Activated CD4-positive, alpha-beta memory T cell treated with anti-CD3 and anti-CD28 coated beads for 36 hours (primary cell): ENCODE measurements at regions not wholly inside any gene's neighbourhood (a gene's known extent, or its start where the extent isn't known, plus 50 kb on each side); places are given as distances from the start of the nearest gene placed in this dataset.

Experiments used
- CTCF ChIA-PET: fragments of 350-600 bp; sonication (Branson Sonifier 250); formaldehyde crosslinking; loops from one replicate; lab custom pipeline; 2021; ENCODE audit warnings: antibody characterized with exemption, inconsistent platforms; lab: Charles Lee
- POLR2A ChIA-PET: fragments of 350-600 bp; sonication (Branson Sonifier 250); formaldehyde crosslinking; loops from one replicate; lab custom pipeline; 2021; ENCODE audit warnings: antibody characterized with exemption; lab: Charles Lee
- DNase-seq: peaks from one replicate; pipeline ENCODE4 v3.0.0-alpha.2; 2020
- H3K27ac Mint-ChIP-seq: one replicate; pipeline ENCODE4 v1.8.0; 2021; ENCODE audit warnings: mixed read lengths
- H3K27me3 Mint-ChIP-seq: one replicate; pipeline ENCODE4 v1.8.0; 2021; ENCODE audit warnings: mixed read lengths
- H3K36me3 Mint-ChIP-seq: one replicate; pipeline ENCODE4 v1.8.0; 2021; ENCODE audit warnings: mixed read lengths
- H3K4me1 Mint-ChIP-seq: one replicate; pipeline ENCODE4 v1.8.0; 2021; ENCODE audit warnings: low read depth, mixed read lengths
- H3K4me3 Mint-ChIP-seq: one replicate; pipeline ENCODE4 v1.8.0; 2021; ENCODE audit warnings: mild to moderate bottlenecking, mixed read lengths
- H3K9me3 Mint-ChIP-seq: one replicate; pipeline ENCODE4 v1.8.0; 2021; ENCODE audit warnings: mixed read lengths
- intact Hi-C: fragments of 100-400 bp; cut with micrococcal nuclease; formaldehyde crosslinking; loops from one replicate; pipeline ENCODE4 v1.15.1; 2023

DNA sequence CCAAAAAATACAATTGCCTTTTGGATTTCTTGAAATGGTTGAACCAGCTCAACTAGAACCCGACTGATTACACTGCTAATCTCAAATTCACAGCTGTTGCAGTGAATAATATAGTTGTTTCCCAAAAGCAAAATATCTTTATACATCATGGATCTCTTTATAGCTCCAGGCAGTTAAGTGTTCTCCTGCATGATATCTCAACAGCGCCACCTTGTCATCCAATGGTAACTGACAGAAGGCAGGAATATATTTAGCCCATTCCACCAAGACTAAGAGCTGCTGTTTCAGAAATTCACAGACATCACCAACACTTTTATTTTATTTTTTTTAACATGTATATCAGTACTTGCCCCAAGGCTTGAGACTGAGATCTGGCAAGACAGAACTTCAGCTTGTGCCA, 1141.0 kb upstream of the PRR20A start:
- no peaks in the 10 kb centered on the region for H3K36me3 Mint-ChIP-seq
- ChIA-PET POLR2A (no interaction called here), CTCF (no interaction called here)
- intact Hi-C loops: no loop called here
- peaks cover 23% of the 10 kb centered on the region for H3K9me3 Mint-ChIP-seq
- DNase-seq: no peak
- no peak overlapping the region for H3K4me3 Mint-ChIP-seq
- no peaks in the 10 kb centered on the region for H3K27me3 Mint-ChIP-seq
- no peaks in the 10 kb centered on the region for H3K4me1 Mint-ChIP-seq
- no peak overlapping the region for H3K27ac Mint-ChIP-seq

DNA sequence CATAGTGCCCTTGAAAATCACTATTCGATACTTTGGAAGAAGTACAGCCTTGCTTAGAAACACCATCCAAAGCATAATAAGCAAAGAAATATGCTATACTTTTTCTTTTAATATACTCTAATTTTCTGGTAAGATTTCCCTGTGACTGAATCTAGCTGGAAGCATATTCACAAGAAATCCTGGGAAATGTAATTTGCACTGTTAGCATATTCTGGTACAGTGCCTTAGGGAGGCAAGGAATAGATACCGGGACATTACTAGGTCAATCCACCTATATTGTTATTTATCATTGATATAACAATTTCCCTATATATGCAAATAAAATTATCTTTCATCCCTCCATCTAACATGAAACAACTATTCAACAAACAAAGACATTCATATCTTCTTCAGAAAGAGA, 1131.3 kb upstream of the PRR20A start:
- CTCF ChIA-PET: no interaction called here
- DNase-seq: no peak
- no peaks in the 10 kb centered on the region for H3K4me1 Mint-ChIP-seq
- H3K27ac Mint-ChIP-seq: no peak overlapping the region
- H3K36me3 Mint-ChIP-seq: no peaks in the 10 kb centered on the region
- POLR2A ChIA-PET: no interaction called here
- peaks cover 5% of the 10 kb centered on the region for H3K9me3 Mint-ChIP-seq
- H3K4me3 Mint-ChIP-seq: no peak overlapping the region
- no peaks in the 10 kb centered on the region for H3K27me3 Mint-ChIP-seq
- intact Hi-C loops: no loop called here

DNA sequence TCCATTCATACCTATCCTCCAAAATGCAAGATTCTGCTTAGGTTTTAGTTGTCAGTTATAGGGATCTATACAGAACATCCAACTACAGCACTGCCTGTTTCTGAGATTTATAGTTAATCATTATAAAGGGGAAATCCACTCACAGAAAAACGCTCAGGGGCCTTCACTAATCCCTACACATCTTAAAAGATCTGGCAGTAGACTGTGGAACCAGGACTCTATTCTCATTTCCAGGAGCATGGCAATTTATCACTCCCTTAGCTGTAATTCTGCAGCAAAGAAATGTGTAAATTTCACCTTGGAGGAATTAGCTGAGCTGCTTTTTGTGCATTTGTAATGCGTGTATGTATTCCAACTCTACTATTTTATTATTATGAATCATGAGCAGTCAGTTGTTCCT, 1128.1 kb upstream of the PRR20A start:
- ChIA-PET POLR2A (no interaction called here), CTCF (no interaction called here)
- DNase-seq: no peak
- no peak overlapping the region for H3K4me3 Mint-ChIP-seq
- intact Hi-C loops: no loop called here
- H3K9me3 Mint-ChIP-seq: peaks cover 4% of the 10 kb centered on the region
- H3K27ac Mint-ChIP-seq: no peak overlapping the region
- no peaks in the 10 kb centered on the region for H3K36me3 Mint-ChIP-seq
- H3K4me1 Mint-ChIP-seq: no peaks in the 10 kb centered on the region
- no peaks in the 10 kb centered on the region for H3K27me3 Mint-ChIP-seq

DNA sequence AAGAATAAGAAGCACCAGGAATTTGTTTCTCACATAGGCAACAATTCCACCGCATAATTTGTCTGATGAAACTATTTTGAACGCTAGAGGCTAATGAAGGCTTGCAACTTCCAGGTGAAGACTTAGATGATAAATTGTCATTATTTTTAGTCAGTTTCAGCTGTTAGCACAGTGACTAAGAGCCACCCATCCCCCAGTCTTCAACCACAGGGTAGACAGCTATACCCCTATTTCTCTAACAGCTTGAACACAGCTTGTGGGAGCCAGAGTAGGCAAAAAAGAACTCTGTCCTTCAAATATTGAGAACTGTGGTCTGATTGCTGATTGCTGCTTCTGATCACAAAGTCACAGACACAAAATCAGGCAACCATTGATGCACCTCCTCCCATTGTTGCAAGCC, 1124.8 kb upstream of the PRR20A start:
- intact Hi-C loops: no loop called here
- Mint-ChIP-seq H3K4me1 (no peaks in the 10 kb centered on the region), H3K27ac (no peak overlapping the region), H3K36me3 (no peaks in the 10 kb centered on the region), H3K4me3 (no peak overlapping the region), H3K27me3 (no peaks in the 10 kb centered on the region), H3K9me3 (peaks cover 20% of the 10 kb centered on the region)
- ChIA-PET POLR2A (no interaction called here), CTCF (no interaction called here)
- DNase-seq: no peak

DNA sequence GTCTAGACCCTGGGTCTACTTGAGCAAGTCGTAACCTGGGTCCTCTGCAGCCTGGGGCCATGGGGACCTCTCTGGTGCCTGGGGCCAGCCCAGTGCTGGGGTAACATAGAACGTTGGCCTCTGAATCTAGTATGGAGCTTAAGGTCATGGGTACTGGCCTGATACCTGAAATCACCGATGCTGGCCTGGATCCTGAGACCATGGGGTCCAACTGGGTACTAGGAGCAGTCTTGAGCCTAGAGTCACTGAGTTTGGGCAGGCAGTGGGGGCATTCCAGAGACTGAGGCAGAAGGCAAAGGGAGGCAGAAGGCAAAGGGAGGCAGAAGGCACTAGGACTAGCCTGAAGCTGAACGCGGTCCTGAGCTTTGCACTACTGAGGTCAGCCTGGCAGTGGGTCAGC, 1121.1 kb upstream of the PRR20A start:
- DNase-seq: no peak
- Mint-ChIP-seq H3K4me3 (no peak overlapping the region), H3K36me3 (no peaks in the 10 kb centered on the region), H3K27ac (no peak overlapping the region), H3K4me1 (no peaks in the 10 kb centered on the region), H3K9me3 (peaks cover 22% of the 10 kb centered on the region), H3K27me3 (no peaks in the 10 kb centered on the region)
- intact Hi-C loops: no loop called here
- CTCF ChIA-PET: no interaction called here
- POLR2A ChIA-PET: no interaction called here

DNA sequence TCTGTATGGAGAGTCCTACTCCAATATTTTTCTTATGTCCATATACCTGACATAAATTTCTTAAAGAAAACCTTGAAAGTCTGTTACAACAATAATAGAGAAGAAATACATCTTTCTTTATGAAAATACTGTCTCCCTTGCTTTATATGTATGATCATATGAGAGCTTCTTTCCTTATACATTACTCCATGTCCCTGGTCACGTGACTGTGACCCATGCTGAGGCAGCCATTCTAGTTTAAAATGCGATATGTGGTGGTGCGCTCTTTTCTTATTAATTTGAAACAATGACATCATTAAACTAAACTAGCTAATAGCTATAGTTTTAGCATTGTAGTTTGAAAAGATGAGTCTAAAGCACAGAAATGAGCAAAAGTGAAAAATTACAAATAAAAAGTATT, 1120.3 kb upstream of the PRR20A start:
- H3K4me1 Mint-ChIP-seq: no peaks in the 10 kb centered on the region
- H3K27ac Mint-ChIP-seq: no peak overlapping the region
- no peak for DNase-seq
- CTCF ChIA-PET: no interaction called here
- H3K27me3 Mint-ChIP-seq: no peaks in the 10 kb centered on the region
- POLR2A ChIA-PET: no interaction called here
- H3K36me3 Mint-ChIP-seq: no peaks in the 10 kb centered on the region
- H3K4me3 Mint-ChIP-seq: no peak overlapping the region
- intact Hi-C loops: no loop called here
- H3K9me3 Mint-ChIP-seq: peaks cover 22% of the 10 kb centered on the region

DNA sequence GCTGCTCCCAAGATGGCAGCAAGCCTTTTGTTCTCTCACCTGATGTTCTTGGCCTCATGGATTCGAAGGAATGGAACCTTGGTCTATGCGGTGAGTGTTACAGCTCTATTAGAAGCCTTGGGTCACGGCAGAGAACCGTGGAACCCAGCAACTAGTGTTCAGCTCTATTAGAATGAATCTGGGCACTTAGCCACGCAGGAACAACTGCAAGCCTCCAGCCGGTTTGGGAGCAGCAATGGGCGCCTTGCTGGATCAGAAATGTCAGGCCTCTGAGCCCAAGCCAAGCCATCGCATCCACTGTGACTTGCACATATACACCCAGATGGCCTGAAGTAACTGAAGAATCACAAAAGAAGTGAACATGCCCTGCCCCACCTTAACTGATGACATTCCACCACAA, 1100.7 kb upstream of the PRR20A start:
- H3K27me3 Mint-ChIP-seq: no peaks in the 10 kb centered on the region
- no peak overlapping the region for H3K27ac Mint-ChIP-seq
- intact Hi-C loops: no loop called here
- H3K4me3 Mint-ChIP-seq: no peak overlapping the region
- CTCF ChIA-PET: no interaction called here
- POLR2A ChIA-PET: no interaction called here
- H3K36me3 Mint-ChIP-seq: no peaks in the 10 kb centered on the region
- DNase-seq: no peak
- no peaks in the 10 kb centered on the region for H3K4me1 Mint-ChIP-seq
- H3K9me3 Mint-ChIP-seq: peaks cover 20% of the 10 kb centered on the region

DNA sequence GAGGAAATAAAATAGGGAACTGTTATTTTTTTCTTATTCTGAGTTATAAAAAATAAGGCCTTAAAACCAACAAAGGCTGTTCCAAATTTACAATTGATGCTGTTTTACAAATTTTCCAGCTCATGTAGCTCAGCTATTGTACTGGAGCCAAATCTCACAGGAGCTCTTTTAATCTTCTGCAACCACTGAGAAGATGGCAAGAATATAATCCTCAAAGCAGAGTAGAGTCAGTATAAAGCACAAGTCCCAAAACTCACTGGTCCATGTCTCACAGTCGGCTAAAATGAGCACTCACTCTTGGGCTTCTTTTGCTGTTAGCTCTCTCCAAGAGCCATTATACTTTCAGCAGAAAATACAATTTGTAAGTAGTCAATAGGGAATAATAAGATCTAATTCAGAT, 1074.4 kb upstream of the PRR20A start:
- CTCF ChIA-PET: no interaction called here
- H3K4me1 Mint-ChIP-seq: no peaks in the 10 kb centered on the region
- no peaks in the 10 kb centered on the region for H3K36me3 Mint-ChIP-seq
- no peak for DNase-seq
- H3K9me3 Mint-ChIP-seq: peaks cover 8% of the 10 kb centered on the region
- H3K4me3 Mint-ChIP-seq: no peak overlapping the region
- no peak overlapping the region for H3K27ac Mint-ChIP-seq
- POLR2A ChIA-PET: no interaction called here
- no peaks in the 10 kb centered on the region for H3K27me3 Mint-ChIP-seq
- intact Hi-C loops: no loop called here

DNA sequence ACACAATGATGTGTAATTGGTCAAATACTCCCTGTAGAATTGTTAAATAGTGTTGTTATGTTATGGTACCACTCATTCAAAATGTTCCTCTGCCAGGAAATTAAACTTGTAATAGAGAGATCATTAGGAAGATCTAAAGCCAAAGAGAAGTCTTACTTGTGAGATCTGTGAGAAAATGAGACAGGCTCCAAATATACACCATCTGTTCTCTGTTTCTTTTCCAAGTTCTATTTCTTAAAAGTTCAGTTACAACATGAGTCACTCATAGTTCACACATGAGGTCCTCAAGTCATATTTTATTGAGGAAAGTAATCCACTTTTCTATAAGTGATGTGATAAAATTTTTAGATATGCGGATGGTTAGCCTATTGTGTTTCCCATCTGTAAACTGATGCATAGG, 1038.1 kb upstream of the PRR20A start:
- Mint-ChIP-seq H3K27me3 (no peaks in the 10 kb centered on the region), H3K4me3 (no peak overlapping the region), H3K4me1 (no peaks in the 10 kb centered on the region), H3K9me3 (peaks cover 13% of the 10 kb centered on the region), H3K27ac (no peak overlapping the region), H3K36me3 (no peaks in the 10 kb centered on the region)
- no peak for DNase-seq
- ChIA-PET POLR2A (no interaction called here), CTCF (no interaction called here)
- intact Hi-C loops: no loop called here

DNA sequence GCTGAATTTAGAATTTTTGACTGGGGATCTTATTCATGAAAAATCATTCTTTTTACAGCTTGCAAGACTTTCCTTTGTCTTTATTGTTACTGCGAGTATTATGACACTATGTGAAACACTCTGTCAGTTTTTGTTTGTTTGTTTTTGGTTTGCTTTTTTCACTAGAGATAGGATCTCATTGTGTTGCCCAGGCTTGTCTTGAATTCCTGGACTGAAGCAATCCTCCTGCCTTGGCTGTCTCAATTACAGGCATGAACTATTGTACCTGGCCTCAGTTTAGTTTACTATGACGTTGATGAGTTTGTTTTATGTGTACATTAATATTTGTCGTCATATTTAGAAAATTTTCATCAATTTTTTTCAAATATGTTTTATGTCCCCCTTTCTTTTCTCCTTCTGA, 1030.0 kb upstream of the PRR20A start:
- no peaks in the 10 kb centered on the region for H3K36me3 Mint-ChIP-seq

DNA sequence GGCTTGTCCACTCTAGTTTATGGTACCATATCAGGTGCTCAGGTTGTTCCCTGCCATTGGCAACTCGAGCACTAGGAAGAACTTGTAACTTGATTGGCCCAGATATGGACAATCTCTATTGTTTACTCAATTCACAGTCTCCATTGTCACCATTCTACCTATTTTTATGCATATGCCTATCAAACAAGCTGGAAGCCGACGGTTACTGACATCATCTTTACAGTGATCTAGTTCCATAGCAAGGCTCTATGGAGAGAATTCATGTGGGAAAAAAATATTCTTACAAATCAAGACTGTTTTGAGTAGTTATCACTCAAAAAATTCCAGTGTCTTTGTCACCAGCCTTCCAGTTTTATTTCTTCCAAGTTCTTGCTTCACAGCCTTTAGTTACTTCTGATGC, 1006.2 kb upstream of the PRR20A start:
- H3K4me3 Mint-ChIP-seq: no peak overlapping the region
- H3K4me1 Mint-ChIP-seq: no peaks in the 10 kb centered on the region
- H3K9me3 Mint-ChIP-seq: peaks cover 16% of the 10 kb centered on the region
- intact Hi-C loops: no loop called here
- DNase-seq: no peak
- H3K27me3 Mint-ChIP-seq: no peaks in the 10 kb centered on the region
- H3K27ac Mint-ChIP-seq: no peak overlapping the region
- ChIA-PET POLR2A (no interaction called here), CTCF (no interaction called here)
- H3K36me3 Mint-ChIP-seq: no peaks in the 10 kb centered on the region

More for the DNA sequence above, 1030.0 kb upstream of the PRR20A start:
- peaks cover 17% of the 10 kb centered on the region for H3K9me3 Mint-ChIP-seq
- H3K27me3 Mint-ChIP-seq: no peaks in the 10 kb centered on the region
- no peak overlapping the region for H3K27ac Mint-ChIP-seq
- intact Hi-C loops: no loop called here
- CTCF ChIA-PET: no interaction called here
- H3K4me1 Mint-ChIP-seq: no peaks in the 10 kb centered on the region
- POLR2A ChIA-PET: no interaction called here
- no peak for DNase-seq
- no peak overlapping the region for H3K4me3 Mint-ChIP-seq

DNA sequence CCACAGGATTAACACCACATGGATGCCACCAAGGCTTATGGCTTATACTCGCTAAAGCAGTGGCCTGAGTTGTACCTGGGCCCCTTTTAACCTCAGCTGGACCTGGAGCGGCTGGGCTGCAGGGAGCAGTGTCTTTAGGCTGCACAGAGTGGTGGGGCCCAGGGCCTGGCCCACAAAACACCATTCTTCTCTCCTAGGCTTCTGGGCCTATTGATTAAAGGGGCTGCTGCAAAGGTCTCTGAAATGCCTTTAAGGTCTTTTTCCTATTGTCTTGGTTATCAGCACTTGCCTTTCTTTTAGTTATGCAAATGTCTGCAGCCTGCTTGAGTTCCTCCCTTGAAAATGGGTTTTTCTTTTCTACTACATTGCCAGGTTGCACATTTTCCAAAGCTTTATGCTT, 973.9 kb upstream of the PRR20A start:
- no peak for DNase-seq
- Mint-ChIP-seq H3K27ac (no peak overlapping the region), H3K4me1 (no peaks in the 10 kb centered on the region), H3K4me3 (no peak overlapping the region), H3K27me3 (no peaks in the 10 kb centered on the region), H3K36me3 (no peaks in the 10 kb centered on the region), H3K9me3 (peaks cover 11% of the 10 kb centered on the region)
- ChIA-PET POLR2A (no interaction called here), CTCF (no interaction called here)
- intact Hi-C loops: no loop called here

DNA sequence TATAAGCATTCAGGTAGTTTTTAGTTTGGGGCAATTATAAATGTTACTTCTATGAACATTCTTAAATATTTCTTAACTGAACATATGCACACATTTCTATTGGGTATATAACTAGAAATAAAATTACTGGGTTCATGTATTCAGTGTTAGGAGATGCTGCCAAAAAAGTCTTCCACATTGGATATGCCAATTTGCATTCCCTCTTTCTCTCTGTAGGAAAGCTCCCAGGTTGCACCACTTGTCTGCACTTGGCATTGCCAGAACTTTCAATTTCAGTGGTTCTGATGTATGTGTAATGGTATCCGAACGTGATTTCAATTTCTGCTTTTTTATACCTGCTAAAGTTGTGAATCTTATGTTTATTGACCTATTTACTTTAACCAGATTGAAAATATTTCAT, 972.1 kb upstream of the PRR20A start:
- Mint-ChIP-seq H3K9me3 (peaks cover 9% of the 10 kb centered on the region), H3K36me3 (no peaks in the 10 kb centered on the region), H3K27ac (no peak overlapping the region), H3K4me1 (no peaks in the 10 kb centered on the region), H3K27me3 (no peaks in the 10 kb centered on the region), H3K4me3 (no peak overlapping the region)
- CTCF ChIA-PET: no interaction called here
- DNase-seq: no peak
- intact Hi-C loops: no loop called here
- POLR2A ChIA-PET: no interaction called here

DNA sequence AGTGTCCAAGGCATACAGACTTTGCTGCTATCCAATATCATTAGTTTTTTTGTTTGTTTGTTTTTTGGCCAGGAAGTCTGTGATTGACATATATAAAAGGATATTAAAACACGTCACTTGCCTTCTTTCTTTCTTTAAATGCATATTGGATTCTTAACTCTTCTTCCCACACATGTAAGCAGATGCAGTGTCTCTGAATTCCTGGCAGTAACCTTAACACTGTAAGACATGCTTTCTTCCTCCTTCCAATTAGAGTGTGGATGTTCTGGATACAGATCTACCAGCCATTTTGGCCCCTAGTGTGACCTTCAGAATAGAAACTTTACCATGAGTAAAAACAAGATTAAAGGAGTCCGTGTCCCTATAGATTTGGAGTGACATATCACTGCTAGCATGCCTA, 967.4 kb upstream of the PRR20A start:
- no peak overlapping the region for H3K4me3 Mint-ChIP-seq
- CTCF ChIA-PET: no interaction called here

More for the DNA sequence above, 967.4 kb upstream of the PRR20A start:
- Mint-ChIP-seq H3K4me1 (no peaks in the 10 kb centered on the region), H3K27me3 (no peaks in the 10 kb centered on the region), H3K9me3 (peaks cover 6% of the 10 kb centered on the region), H3K36me3 (no peaks in the 10 kb centered on the region), H3K27ac (no peak overlapping the region)
- no peak for DNase-seq
- POLR2A ChIA-PET: no interaction called here
- intact Hi-C loops: no loop called here
